ENCODE measurements at regions not wholly inside any gene's neighbourhood (a gene's known extent, or its start where the extent isn't known, plus 50 kb on each side); places are given as distances from the start of the nearest gene placed in this dataset.

GRCh38 chr2:21947046-21947445, 823.3 kb downstream of the TDRD15 start:
- TF ChIP-seq YY1 (IDR thresholded peaks at IDR 0.05; ENCODE audit: insufficient read depth, insufficient read length) (no peak), ZNF274 (IDR thresholded peaks at IDR 0.05; ENCODE audit: low read depth, low read length) (no peak)
